ENCODE measurements at regions not wholly inside any gene's neighbourhood (a gene's known extent, or its start where the extent isn't known, plus 50 kb on each side); places are given as distances from the start of the nearest gene placed in this dataset.

GRCh38 chr3:83076041-83076440 is 1314.6 kb upstream of the GBE1 start:
- DNase-seq = no peak

GRCh38 chr3:83074485-83074884 is 1313.0 kb upstream of the GBE1 start:
- DNase-seq = no peak

- no peak for DNase-seq
Measured at GRCh38 chr3:83065851-83066460, 1304.5 kb upstream of the GBE1 start.

GRCh38 chr3:83063446-83063845 is 1302.0 kb upstream of the GBE1 start:
- no peak for DNase-seq

- DNase-seq = no peak
Measured at GRCh38 chr3:83048556-83048955, 1287.1 kb upstream of the GBE1 start.

GRCh38 chr3:83039422-83039821 is 1278.0 kb upstream of the GBE1 start:
- DNase-seq = no peak

GRCh38 chr3:83035704-83036010 is 1274.2 kb upstream of the GBE1 start:
- DNase-seq = no peak

GRCh38 chr3:83034806-83035703 is 1273.6 kb upstream of the GBE1 start:
- no peak for DNase-seq

GRCh38 chr3:83033133-83033532 is 1271.7 kb upstream of the GBE1 start:
- DNase-seq = no peak

- no peak for DNase-seq
Measured at GRCh38 chr3:83023086-83023485, 1261.6 kb upstream of the GBE1 start.

GRCh38 chr3:83011481-83011880 is 1250.0 kb upstream of the GBE1 start:
- no peak for DNase-seq

GRCh38 chr3:83003917-83004316 is 1242.5 kb upstream of the GBE1 start:
- DNase-seq = no peak

GRCh38 chr3:83002869-83003445 is 1241.5 kb upstream of the GBE1 start:
- DNase-seq = no peak

- no peak for DNase-seq
Measured at GRCh38 chr3:82999777-83000176, 1238.3 kb upstream of the GBE1 start.

- no peak for DNase-seq
Measured at GRCh38 chr3:82978368-82978767, 1216.9 kb upstream of the GBE1 start.

GRCh38 chr3:82977871-82978270 is 1216.4 kb upstream of the GBE1 start:
- DNase-seq = no peak

- peak in 1 of 2 experiments; percentile 6 for DNase-seq
Measured at GRCh38 chr3:82973791-82974190, 1212.3 kb upstream of the GBE1 start.

- no peak for DNase-seq
Measured at GRCh38 chr3:82960379-82960778, 1198.9 kb upstream of the GBE1 start.

- DNase-seq = no peak
Measured at GRCh38 chr3:82957696-82958095, 1196.3 kb upstream of the GBE1 start.

GRCh38 chr3:82957079-82957478 is 1195.6 kb upstream of the GBE1 start:
- no peak for DNase-seq

GRCh38 chr3:82954486-82954885 is 1193.0 kb upstream of the GBE1 start:
- no peak for DNase-seq

GRCh38 chr3:82942041-82942440 is 1180.6 kb upstream of the GBE1 start:
- no peak for DNase-seq

- no peak for DNase-seq
Measured at GRCh38 chr3:82940124-82940523, 1178.7 kb upstream of the GBE1 start.

GRCh38 chr3:82939491-82940097 is 1178.1 kb upstream of the GBE1 start:
- no peak for DNase-seq

All from NCI-H187 (cell line).